CD4-positive, alpha-beta T cell treated with Interleukin-6 at 100 ng/mL for 8 hours (primary cell): ENCODE measurements at regions not wholly inside any gene's neighbourhood (a gene's known extent, or its start where the extent isn't known, plus 50 kb on each side); places are given as distances from the start of the nearest gene placed in this dataset.

ENCODE experiments used
- DNase-seq: peaks from one replicate; pipeline ENCODE4 v3.0.0-alpha.2; 2020; ENCODE audit warnings: mixed read lengths, low spot score

DNA sequence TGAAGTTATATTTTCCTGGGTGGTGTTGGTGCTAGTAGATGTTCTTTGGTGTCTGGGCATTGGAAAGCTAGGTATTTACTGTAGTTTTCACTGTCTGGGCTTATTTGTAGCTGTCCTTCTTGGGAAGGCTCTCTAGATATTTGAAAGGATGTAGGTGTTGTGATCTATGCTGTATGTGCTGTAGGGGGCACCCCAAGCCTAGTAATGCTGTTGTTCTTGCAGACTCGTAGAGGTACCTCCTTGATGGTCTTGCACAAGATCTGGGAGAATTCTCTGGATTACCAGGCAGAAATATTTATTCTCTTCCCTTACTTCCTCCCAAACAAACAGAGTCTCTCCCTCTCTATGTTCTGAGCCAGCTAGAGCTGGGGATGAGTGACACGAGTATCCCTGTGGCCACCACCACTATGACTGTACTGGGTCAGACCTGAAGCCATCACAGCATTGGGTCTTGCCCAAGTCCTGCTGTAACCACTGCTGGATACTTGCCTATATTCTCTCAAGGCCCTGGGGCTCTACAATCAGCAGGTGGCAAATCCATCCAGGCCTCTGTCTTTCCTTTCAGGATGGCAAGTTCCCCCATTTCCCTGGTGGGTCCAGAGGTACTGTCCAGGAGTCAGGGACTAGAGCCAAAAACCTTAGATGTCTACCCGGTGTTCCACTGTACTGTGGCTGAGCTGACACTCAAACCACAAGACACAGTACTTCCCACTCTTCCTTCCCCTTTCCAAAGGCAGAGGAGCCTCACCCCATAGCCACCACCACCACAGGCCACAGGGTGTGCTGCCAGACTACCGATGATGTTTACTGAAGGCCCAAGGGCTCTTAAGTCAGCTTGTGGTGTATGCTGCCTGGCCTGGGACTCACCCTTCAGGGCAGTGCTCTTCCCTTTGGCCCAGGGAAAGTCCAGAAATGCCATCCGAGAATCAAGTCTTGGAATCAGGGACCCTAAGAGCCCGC is 195.2 kb upstream of the DPPA4 start:
- DNase-seq, result peak; percentile 39

DNA sequence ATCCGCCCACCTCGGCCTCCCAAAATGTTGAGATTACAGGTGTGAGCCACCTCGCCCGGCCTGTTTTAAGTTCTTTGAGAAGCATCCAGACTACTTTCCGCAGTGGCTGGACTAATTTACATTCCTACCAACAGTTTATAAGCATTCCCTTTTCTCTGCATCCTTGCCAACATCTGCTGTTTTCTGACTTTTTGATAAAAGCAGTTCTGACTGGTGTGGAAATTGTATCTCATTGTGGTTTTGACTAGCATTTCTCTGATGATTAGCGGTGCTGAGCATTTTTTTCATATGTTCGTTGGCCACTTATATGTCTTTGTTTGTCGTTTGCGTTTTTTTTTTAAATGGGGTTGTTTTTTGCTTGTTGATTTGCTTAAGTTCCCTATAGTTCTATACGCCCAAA is 208.4 kb upstream of the DPPA4 start:
- DNase-seq, result no peak

DNA sequence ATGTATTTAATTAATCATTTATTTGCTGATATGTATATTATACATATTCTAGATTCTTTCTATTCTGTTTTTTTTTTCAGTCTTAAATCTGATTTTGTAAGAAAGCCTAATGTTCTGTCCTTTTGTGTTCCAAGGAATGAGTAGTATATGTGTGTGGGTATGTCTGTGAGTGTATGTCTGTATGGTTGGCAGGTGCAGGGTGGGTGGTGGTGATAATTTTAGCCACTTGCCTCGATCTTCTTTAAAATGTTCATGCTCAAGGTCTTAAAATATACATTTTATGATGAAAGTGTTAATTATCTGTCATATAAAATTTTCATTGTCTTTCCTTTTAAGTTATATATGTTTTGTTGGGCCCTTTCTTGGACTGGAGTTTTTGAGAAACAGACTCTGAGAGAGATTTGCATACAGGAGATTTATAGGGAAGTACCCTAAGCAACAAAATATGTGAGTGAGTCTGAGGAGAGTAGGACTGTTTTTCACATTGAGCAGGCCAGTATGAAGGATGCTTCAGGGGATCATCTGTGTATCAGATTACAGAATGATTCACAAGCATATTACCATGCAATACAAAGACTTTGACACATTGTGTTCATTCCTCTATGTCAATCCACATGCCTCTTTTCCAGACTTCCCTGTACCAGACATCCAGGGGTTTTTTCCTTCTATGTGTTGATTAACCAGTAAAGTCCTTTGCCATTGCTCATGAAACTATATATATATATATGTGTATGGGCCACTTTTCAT is 211.0 kb upstream of the DPPA4 start:
- no peak for DNase-seq

DNA sequence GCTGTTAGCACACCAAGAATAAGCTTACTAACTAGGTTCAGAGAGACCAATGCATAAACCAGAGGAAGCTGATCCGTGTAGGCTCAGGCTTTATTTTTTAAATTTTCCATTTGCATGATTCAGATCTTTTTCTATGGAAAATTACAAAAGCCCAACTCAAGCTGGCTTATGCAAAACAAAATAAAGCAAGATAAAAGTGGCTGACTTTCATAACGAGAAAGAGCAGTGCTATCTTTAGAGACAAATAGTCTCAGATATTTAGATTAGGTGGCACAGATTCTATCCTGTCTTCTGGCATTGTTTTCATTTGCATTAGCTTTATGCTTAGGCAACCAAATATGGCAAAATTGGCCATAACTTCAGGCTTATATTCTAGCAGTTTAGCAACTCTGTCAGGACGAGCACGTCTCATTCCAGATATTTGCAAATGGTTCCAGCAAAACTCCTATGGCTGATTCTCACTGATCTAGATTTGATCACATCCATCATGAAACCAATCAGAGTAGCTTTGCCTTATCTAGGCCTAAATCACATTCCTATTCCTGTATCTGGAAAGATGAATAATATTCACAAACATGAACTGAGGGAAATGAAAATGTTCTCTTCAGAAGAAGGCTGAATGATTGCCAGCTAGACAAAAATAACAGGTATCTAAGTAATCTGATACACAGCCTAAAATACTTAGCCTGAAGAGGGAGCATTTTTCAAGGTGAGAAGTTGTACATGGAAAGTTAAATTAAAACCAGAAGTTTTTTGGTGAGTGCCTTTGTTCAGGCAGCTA is 216.4 kb upstream of the DPPA4 start:
- no peak for DNase-seq

DNA sequence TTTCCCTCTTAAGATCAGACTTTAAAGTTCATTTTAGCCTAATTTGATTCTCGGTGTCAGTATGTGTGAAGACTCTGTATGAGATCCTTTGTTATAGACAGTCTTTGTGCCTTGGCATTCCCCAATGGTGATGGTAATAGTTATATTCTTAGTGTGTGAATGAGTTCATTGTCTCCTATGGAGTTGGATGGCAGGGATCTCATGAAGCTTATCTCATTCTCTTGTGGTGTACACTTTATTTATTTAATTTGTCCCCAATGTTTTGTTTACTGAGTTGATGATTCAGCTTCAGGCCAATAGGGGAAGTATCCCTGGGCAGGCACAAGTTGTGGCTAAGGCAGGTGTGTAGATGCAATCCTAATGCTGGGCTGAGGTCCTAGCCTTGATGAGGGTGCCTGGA is 222.0 kb upstream of the DPPA4 start:
- no peak for DNase-seq

DNA sequence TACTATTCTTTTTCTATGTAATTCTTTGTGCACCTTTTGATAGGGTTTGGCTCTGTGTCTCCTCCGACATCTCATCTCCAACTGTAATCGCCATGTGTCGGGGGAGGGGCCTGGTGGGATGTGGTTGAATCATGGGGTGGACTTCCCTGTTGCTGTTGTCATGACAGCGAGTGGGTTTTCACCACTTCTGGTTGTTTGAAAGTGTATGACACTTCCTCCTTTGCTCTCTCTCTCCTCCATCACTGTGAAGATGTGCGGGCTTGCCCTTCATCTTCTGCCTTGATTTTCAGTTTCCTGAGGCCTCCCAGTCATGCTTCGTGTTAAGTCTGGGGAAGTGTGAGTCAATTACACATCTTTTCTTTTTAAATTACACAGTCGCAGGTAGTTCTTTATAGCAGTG is 225.8 kb upstream of the DPPA4 start:
- DNase-seq, result peak; percentile 45

DNA sequence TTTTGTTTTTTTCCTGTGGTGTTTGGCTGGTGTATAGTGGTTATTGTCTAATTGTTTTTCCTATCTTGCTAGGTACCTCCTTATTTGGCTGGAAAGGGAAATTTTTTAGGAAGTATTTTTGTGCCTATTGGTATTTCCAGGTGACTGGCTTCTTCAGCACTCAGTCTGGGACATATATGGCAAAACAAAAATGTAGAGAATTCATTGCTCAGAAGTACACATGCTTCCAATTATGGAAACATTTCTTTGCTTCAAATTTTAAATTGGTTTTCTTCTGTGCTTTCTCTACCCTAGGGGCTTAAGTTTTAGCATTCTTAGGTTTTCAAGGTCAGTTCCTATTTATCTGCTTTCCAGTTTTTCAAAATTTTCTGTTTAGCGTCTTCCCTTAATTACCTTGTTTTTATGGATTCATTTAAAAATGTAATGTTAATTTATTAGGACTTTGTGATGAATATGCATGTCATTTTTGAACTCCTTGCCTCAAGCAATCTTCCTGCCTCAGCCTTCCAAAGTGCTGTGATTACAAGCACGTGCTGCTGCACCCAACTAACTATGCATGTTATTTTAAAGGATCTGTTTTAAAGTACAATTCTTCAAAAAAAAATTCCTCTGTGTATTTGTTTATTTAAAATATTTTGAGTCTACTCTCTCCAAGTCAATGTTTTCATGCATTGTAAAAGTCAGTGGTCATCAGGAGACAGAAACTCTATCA is 231.9 kb upstream of the DPPA4 start:
- no peak for DNase-seq

DNA sequence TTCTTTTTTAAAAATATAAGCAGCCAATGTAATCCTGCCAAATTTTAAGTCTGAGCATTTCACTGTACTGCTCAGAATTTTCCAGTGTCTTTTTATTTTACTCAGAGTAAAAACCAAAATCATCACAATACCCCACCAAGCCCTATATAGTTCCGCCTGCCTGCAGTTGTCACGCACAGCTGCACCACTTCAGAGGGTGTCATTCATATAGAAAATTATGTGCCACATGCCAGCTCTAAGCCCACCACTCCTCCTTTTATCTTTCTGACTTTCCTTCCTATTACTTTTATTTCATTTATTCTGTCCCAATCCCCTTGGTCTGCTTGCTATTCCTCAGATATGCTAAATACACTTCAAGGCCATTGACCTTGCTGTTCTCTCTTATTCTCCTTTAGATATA is 233.1 kb upstream of the DPPA4 start:
- DNase-seq, result no peak

DNA sequence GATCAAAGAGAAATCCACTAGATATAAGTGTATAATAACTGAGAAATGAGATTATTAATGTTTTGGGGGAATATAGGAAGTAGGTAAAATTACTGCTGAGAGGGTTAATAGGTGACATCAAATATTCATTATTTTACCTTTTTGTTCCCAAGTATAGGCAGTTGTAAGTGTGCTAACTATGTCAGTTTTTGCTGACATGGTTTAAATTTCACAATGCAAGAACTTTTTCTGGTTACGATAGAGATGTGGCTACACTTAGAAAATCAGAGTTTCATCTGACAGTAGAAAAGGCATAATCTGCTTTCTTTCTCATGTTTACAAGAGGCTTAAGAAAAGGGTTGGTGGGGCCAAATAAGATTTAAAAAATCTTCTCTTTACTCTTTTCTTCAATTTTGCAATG is 235.0 kb upstream of the DPPA4 start:
- DNase-seq, result no peak

DNA sequence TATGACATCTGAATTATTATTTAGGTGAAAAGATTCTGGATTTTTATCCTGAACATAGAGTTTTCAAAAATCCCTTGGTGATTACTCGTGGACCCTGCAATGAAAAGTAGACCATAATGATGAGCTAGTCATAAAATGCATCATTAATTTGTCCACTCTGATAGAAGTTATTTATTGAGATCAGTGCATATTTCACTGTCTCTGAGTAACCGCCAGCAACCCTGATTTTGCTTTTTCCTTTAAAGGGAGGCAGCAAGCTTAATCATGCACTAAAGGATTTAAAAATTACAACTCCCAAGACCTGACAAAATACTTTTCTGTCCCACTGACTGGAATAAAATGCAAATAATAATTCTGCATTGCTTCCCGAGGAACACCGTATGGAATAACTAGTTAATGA is 259.6 kb upstream of the DPPA4 start:
- no peak for DNase-seq

DNA sequence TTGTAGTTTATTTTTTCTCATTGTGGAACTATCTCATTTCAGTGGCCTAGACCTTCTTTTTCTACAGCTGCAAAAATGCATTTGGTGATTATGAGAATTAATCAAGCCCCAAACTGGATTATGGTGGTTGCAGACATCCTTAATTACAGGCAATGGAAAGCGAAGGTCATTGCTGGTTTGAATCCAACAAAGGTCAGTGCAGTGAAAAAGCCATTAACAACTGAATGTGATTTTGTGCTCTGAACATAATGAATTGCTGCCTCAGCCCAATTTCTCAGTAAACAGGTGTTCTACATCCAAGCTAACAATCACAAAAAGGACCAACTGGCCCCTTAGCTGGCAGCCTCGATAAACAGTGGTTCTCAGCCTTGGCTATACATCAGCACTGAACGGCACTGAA is 260.1 kb upstream of the DPPA4 start:
- DNase-seq, result no peak

DNA sequence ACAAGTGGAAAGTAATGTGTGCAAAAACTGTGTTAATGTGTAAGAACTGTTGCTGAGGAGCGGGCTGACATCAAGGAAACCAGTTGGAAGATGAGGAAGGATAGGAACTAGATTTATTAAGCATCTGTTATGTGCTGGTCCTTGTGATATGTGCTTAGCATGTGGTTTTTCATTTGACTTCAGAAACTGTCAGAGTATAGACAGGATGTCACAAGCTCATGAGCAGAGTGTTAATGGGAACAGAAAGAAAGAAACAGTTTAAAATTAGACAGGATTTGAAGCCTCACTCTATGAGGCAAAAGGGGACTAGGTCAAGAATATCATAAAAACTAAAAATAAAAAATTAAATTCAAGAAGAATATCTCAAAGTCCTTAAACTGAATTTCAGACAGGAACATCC is 270.6 kb upstream of the DPPA4 start:
- no peak for DNase-seq

DNA sequence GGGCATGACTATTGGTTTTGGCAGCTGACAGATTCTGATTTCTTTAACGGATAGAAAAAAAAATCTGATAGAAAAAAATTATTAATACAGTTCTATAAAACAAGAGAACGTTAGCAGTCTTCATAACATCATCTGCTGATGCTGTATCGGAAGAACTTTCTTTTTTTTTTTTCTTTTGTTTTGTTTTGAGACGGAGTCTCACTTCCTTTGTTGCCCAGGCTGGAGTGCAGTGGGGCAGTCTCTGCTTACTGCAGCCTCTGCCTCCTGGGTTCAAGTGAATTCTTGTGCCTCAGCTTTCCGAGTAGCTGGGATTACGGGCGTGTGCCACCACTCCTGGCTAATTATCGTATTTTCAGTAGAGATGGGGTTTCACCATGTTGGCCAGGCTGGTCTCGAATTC is 271.2 kb upstream of the DPPA4 start:
- DNase-seq, result no peak

DNA sequence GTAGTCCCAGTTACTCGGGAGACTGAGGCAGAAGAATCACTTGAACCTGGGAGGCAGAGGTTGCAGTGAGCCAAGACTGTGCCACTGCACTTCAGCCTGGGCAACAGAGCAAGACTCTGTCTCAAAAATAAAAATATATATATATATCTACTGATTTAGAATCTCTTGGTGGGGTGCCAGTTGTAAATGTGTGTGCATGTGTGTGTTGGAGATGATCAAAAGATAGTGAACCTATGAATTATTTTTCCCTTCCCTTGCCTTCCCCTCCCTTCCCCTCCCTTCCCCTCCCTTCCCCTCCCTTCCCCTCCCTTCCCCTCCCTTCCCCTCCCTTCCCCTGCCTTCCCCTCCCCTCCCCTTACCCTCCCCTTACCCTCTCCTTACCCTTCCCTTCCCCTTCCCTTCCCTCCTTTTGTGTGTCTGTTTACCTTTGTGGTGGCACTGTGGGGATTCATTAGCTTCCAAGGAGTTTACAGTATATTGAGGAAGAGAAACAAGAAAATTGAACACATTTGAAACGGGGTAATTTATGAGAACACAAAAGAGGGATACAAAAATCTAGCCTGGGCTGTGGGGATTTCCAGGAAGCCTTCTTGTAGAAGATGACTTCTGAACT is 281.5 kb upstream of the DPPA4 start:
- DNase-seq, result no peak

DNA sequence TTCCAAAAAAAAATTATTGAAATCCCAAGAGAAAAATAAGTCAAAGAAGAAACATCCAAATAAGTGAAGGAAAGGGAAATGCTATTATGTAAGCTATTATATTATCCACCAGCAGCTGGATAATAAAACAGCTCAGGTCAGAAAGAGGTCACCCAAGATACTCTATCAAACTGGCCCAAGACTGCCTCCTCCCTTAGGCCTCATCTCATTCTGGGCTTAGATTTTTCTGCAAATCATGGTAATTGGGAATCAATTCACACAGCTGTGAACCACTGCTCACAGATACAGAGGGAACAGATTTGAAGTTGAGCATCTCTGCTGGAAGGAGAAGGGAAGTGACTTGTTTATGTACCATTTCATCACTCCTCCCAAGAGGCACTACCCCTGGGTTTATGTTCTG is 294.6 kb upstream of the DPPA4 start:
- no peak for DNase-seq

DNA sequence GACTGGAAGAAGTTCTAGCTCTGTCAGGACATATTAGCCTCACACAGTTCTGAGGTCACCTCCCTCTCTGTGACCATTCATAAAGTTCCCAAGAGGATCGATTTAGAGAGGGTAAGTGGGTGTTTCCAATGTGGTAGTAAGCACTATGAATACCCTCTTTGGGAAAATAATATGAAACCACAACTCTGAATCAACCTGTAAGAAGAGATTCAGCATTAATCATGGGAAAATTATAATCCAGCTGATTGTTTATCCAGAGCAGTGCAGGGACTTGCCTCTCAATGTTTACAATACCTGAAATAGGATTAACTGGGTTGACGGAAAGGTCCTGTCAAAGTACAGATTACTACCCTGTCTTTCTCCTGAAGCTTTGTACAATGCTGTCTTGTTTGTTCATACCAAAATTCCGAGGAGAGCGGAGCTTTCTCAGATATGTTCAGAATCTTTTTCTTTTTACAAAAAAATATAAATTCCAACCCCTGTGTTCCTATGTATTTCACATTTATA is 302.9 kb upstream of the DPPA4 start:
- no peak for DNase-seq

DNA sequence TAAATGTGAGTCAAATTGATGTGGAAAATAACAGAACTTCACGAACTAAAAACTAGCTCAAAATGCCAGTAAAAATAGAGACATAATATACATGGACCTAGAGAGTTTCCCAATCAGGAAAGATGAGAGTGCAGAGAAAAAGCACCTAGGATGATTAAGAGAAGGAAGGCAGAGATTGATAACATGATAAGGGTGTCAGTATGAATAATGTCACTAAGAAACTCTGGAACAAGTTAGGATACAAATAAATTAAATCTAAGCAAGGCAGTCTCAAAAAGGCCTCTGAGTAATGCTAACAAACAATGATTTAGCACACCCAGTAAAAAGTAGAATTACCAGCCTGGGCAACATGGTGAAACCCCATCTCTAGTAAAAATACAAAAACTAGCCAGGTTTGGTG is 304.7 kb upstream of the DPPA4 start:
- DNase-seq, result no peak

DNA sequence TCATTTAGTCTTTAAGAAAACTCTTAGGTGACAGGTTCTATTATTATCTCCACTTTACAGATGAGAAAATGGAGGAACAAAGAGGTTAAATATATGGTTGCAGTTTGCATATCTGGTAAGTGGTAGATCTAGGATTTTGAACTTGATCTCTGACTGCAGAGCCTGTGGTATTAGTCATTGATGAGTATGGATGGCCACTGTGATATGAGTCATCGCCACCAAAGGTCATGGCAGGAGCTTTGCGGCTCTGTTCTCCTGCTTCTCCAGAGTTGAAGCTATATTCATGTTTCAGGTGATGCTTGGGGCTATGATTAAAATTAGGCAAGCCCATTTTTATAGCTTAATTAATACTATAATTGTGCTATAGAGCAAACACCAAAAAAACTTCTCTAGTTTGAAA is 306.2 kb upstream of the DPPA4 start:
- DNase-seq, result no peak

DNA sequence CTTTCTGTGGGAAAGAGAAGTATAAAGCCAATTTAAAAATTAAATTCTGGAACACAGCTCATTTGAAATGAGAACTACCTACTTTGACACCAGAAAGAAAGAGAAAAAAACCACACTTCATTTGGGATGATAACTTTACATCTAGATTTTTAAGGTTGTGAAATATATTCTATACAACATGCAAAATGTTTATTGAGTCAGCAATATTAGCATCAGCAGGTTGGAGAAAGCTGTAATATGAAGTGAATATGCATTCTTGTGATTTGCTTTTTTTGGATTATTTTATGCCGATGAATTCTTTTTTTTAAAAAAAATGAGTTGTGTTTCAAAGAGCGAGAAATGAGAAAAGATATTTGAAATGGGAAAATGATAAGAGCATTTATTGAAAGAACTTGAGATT is 307.0 kb upstream of the DPPA4 start:
- DNase-seq, result no peak

DNA sequence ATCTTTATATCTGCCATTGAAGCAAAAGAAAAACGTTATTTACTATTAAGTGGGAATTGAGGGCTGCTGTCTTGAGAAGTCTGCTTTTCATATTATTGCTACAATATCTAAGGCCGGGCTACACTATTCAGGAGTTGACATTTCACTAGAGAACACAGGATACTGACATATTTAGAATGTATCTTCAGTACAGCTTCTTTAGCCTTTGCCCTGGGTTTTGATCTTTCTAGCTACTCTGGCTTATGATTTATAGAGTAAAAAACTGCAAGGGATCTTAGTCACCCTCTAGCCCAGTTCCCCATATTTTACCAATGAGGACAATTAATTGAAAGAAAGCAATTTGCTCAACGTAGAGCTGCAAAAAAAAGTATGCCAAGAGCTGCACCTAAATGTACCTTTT is 307.4 kb upstream of the DPPA4 start:
- no peak for DNase-seq

DNA sequence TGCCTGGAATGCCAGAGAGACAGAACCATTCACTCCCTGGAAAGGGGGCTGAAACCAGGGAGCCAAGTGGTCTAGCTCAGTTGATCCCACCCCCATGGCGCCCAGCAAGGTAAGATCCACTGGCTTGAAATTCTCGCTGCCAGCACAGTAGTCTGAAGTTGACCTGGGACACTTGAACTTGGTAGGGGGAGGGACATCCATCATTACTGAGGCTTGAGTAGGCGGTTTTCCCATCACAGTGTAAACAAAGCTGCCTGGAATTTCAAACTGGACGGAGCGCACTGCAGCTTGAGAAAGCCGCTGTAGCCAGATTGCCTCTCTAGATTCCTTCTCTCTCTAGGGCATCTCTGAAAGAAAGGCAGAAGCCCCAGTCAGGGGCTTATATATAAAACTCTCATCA is 310.7 kb upstream of the DPPA4 start:
- DNase-seq, result no peak
